ENCODE measurements at regions not wholly inside any gene's neighbourhood (a gene's known extent, or its start where the extent isn't known, plus 50 kb on each side); places are given as distances from the start of the nearest gene placed in this dataset.

GRCh38 chrX:42505016-42505415 lies 272.9 kb downstream of the PPP1R2C start:
- no peak for TF ChIP-seq CTCF (IDR thresholded peaks at IDR 0.05; ENCODE audit: borderline replicate concordance, extremely low read depth, insufficient read depth)
- Histone ChIP-seq H3K9me3 (ENCODE audit: control insufficient read depth in 2 of 3, insufficient read depth in 1 of 3, low read length in 3 of 3) (no peaks in the 10 kb centered on the region), H3K9ac (ENCODE audit: low read length in 3 of 3) (no peak overlapping the region), H3K36me3 (ENCODE audit: control insufficient read depth in 2 of 3, insufficient read depth in 3 of 3, low read length in 3 of 3) (no peaks in the 10 kb centered on the region), H3K27ac (ENCODE audit: low read depth in 2 of 2, low read length in 2 of 2) (no peak overlapping the region), H3K4me1 (ENCODE audit: control insufficient read depth in 2 of 3, insufficient read depth in 2 of 3, low read depth in 1 of 3, low read length in 3 of 3) (no peaks in the 10 kb centered on the region), H3K27me3 (ENCODE audit: control insufficient read depth, insufficient read depth, low read length) (no peaks in the 10 kb centered on the region), H3K4me3 (ENCODE audit: low read length in 3 of 3) (no peak overlapping the region)
- intact Hi-C loops (cut with DNase I): no loop called here
- no peak for FAIRE-seq
- peak in 3 of 5 donors; percentile 5 to 13 (median 7) for DNase-seq

GRCh38 chrX:42499620-42500019 lies 278.3 kb downstream of the PPP1R2C start:
- no peak overlapping the region for H3K27ac ChIP-seq (ENCODE audit: low read depth in 2 of 2, low read length in 2 of 2)
- no peak overlapping the region for H3K9ac ChIP-seq (ENCODE audit: low read length in 3 of 3)
- DNase-seq (no peak), FAIRE-seq (peak; percentile 21)
- H3K4me3 ChIP-seq (ENCODE audit: low read length in 3 of 3): no peak overlapping the region
- no peaks in the 10 kb centered on the region for H3K36me3 ChIP-seq (ENCODE audit: control insufficient read depth in 2 of 3, insufficient read depth in 3 of 3, low read length in 3 of 3)
- no peaks in the 10 kb centered on the region for H3K4me1 ChIP-seq (ENCODE audit: control insufficient read depth in 2 of 3, insufficient read depth in 2 of 3, low read depth in 1 of 3, low read length in 3 of 3)
- H3K9me3 ChIP-seq (ENCODE audit: control insufficient read depth in 2 of 3, insufficient read depth in 1 of 3, low read length in 3 of 3): no peaks in the 10 kb centered on the region
- no peak for TF ChIP-seq CTCF (IDR thresholded peaks at IDR 0.05; ENCODE audit: borderline replicate concordance, extremely low read depth, insufficient read depth)
- intact Hi-C loops (cut with DNase I): no loop called here
- H3K27me3 ChIP-seq (ENCODE audit: control insufficient read depth, insufficient read depth, low read length): no peaks in the 10 kb centered on the region

- intact Hi-C loops (cut with DNase I): no loop called here
- no peak for FAIRE-seq
Observed at GRCh38 chrX:42497356-42497755, 280.6 kb downstream of the PPP1R2C start.

More at GRCh38 chrX:42497356-42497755, 280.6 kb downstream of the PPP1R2C start:
- TF ChIP-seq CTCF (IDR thresholded peaks at IDR 0.05; ENCODE audit: borderline replicate concordance, extremely low read depth, insufficient read depth): no peak
- Histone ChIP-seq H3K9me3 (ENCODE audit: control insufficient read depth in 2 of 3, insufficient read depth in 1 of 3, low read length in 3 of 3) (no peaks in the 10 kb centered on the region), H3K4me3 (ENCODE audit: low read length in 3 of 3) (no peak overlapping the region), H3K27me3 (ENCODE audit: control insufficient read depth, insufficient read depth, low read length) (no peaks in the 10 kb centered on the region), H3K36me3 (ENCODE audit: control insufficient read depth in 2 of 3, insufficient read depth in 3 of 3, low read length in 3 of 3) (no peaks in the 10 kb centered on the region), H3K9ac (ENCODE audit: low read length in 3 of 3) (no peak overlapping the region), H3K27ac (ENCODE audit: low read depth in 2 of 2, low read length in 2 of 2) (no peak overlapping the region), H3K4me1 (ENCODE audit: control insufficient read depth in 2 of 3, insufficient read depth in 2 of 3, low read depth in 1 of 3, low read length in 3 of 3) (no peaks in the 10 kb centered on the region)
- no peak for DNase-seq
